K562 (cell line): ENCODE measurements at regions not wholly inside any gene's neighbourhood (a gene's known extent, or its start where the extent isn't known, plus 50 kb on each side); places are given as distances from the start of the nearest gene placed in this dataset.

Source experiments
- ATAC-seq: fragments of 200-7000 bp; cut with Tn5 transposase; 3 replicates; pipeline ENCODE4 v1.9.1; 2020; ENCODE audit warnings: moderate library complexity
- BruUV-seq: library from RNA; stranded (reverse); fragments of 400-500 nt; replicated peaks from 2 replicates; lab custom pipeline; 2021; lab: Mats Ljungman, UMichigan
- CTCF ChIA-PET: fragments of 300-600 bp; formaldehyde crosslinking; extraction: SDS; loops from one replicate; lab custom pipeline; 2021; ENCODE audit warnings: low intra/inter-chr PET ratio; lab: Yijun Ruan, JAX
- POLR2A ChIA-PET: fragments of 300-600, 350-650 bp; sonication (Branson Sonifier 250); formaldehyde crosslinking; extraction: SDS; loops from one replicate; lab custom pipeline; 2021; ENCODE audit warnings: antibody characterized with exemption, inconsistent platforms; lab: Yijun Ruan, JAX
- DNase-seq, 4 experiments: peaks; one replicate each; pipeline versions ENCODE4 v3.0.0 to v3.0.0-alpha.2; 2011 to 2018; ENCODE audit warnings: low spot score in 3 of 4, mixed read lengths in 3 of 4; ENCODE audit errors: extremely low read depth in 1 of 4
- FAIRE-seq: peaks from 2 replicates; lab custom pipeline; 2011; peaks lifted over from hg19 to GRCh38; lab: Jason Lieb, UNC
- H2AFZ ChIP-seq: 2 replicates; pipeline ENCODE4 v1.6.0; 2011; ENCODE audit warnings: low read depth, low read length, control low read depth, inconsistent platforms
- H3K27ac ChIP-seq: fragments of 200-600 bp; 3 replicates; pipeline ENCODE4 v1.8.0; 2011; ENCODE audit warnings: low read depth, mild to moderate bottlenecking, control low read depth, inconsistent platforms, low read length, moderate library complexity, mixed read lengths; ENCODE audit errors: extremely low read depth
- H3K27me3 ChIP-seq, 2 experiments: fragments of 300-600 bp in 1 of 2; 2 replicates in 1 of 2; 3 replicates in 1 of 2; pipeline versions ENCODE4 v1.6.0 to v1.8.0; 2011; ENCODE audit warnings: inconsistent platforms in 2 of 2, low read length in 2 of 2, mild to moderate bottlenecking in 1 of 2, mixed read lengths in 1 of 2, moderate library complexity in 1 of 2; ENCODE audit not compliant: control insufficient read depth in 2 of 2, insufficient read depth in 2 of 2
- H3K36me3 ChIP-seq: fragments of 300-600 bp; 3 replicates; pipeline ENCODE4 v1.8.0; 2011; ENCODE audit warnings: mild to moderate bottlenecking, low read length, inconsistent platforms; ENCODE audit not compliant: control insufficient read depth, insufficient read depth
- H3K4me1 ChIP-seq, 2 experiments: fragments of 200-600 bp in 1 of 2; replicated peaks in 1 of 2; 2 replicates in 1 of 2; 3 replicates in 1 of 2; pipeline versions ENCODE4 v1.5.1 to v1.8.0; 2011; ENCODE audit warnings: inconsistent platforms in 2 of 2, low read length in 2 of 2, mild to moderate bottlenecking in 1 of 2, mixed read lengths in 1 of 2, moderate library complexity in 1 of 2; ENCODE audit not compliant: control insufficient read depth in 2 of 2, insufficient read depth in 2 of 2
- H3K4me2 ChIP-seq: 2 replicates; pipeline ENCODE4 v1.6.1; 2011; ENCODE audit warnings: low read length, control low read depth, inconsistent platforms, mixed read lengths; ENCODE audit not compliant: insufficient read depth
- H3K4me3 ChIP-seq: fragments of 200-600 bp; sonication (generic), shearing (Covaris generic); 2 replicates; pipeline ENCODE4 v1.5.1; 2016; ENCODE audit warnings: control low read depth, inconsistent platforms
- H3K79me2 ChIP-seq: fragments of 200-600 bp; 3 replicates; pipeline ENCODE4 v1.8.0; 2011; ENCODE audit warnings: low read length, inconsistent platforms; ENCODE audit not compliant: control insufficient read depth, insufficient read depth
- H3K9ac ChIP-seq, 2 experiments: 2 replicates each; pipeline versions ENCODE4 v1.6.0 to v1.6.1; 2011; ENCODE audit warnings: low read depth in 2 of 2, low read length in 2 of 2, control low read depth in 1 of 2, inconsistent platforms in 1 of 2, mild to moderate bottlenecking in 1 of 2, mixed read lengths in 1 of 2; ENCODE audit not compliant: insufficient read depth in 1 of 2
- H3K9me1 ChIP-seq: one replicate; pipeline ENCODE4 v1.6.0; 2011; ENCODE audit warnings: inconsistent platforms, mild to moderate bottlenecking, low read length, moderate library complexity; ENCODE audit not compliant: control insufficient read depth, insufficient read depth
- H3K9me3 ChIP-seq: replicated peaks from 2 replicates; pipeline ENCODE4 v1.5.1; 2011; ENCODE audit warnings: low read depth, low read length, inconsistent platforms; ENCODE audit not compliant: control insufficient read depth, insufficient read depth
- H4K20me1 ChIP-seq: replicated peaks from 2 replicates; pipeline ENCODE4 v1.6.1; 2011; ENCODE audit warnings: low read length, inconsistent platforms, mixed read lengths; ENCODE audit not compliant: control insufficient read depth, insufficient read depth
- CC2D1A ChIP-seq: fragments of 450-650 bp; IDR thresholded peaks from 2 replicates; pipeline ENCODE4 v1.6.1; 2017; ENCODE audit warnings: mild to moderate bottlenecking
- CXXC5 ChIP-seq: fragments of 250-450 bp; sonication (Bioruptor Pico); IDR thresholded peaks from 2 replicates; pipeline ENCODE4 v1.8.0; 2022; ENCODE audit warnings: inconsistent platforms, mild to moderate bottlenecking, moderate library complexity
- ZFX ChIP-seq: sonication (generic); formaldehyde crosslinking; IDR thresholded peaks from 2 replicates; pipeline ENCODE4 v1.8.0; 2022; ENCODE audit warnings: mild to moderate bottlenecking, missing genetic modification reagents, moderate library complexity
- ZNF408 ChIP-seq: fragments of 250-450 bp; sonication (Bioruptor Pico); IDR thresholded peaks from 2 replicates; pipeline ENCODE4 v1.4.0; 2020; ENCODE audit warnings: low read depth, mild to moderate bottlenecking, moderate library complexity
- ZNF445 ChIP-seq: fragments of 250-450 bp; sonication (Bioruptor Pico); IDR thresholded peaks from 2 replicates; pipeline ENCODE4 v1.4.0; 2020; ENCODE audit warnings: low read depth, mild to moderate bottlenecking, moderate library complexity
- WGBS: fragments of 100-300 bp; shearing (Covaris generic); methylation state at CpG from one replicate; pipeline ENCODE4 v1.1.6; 2016; ENCODE audit warnings: low coverage, mixed read lengths; ENCODE audit not compliant: insufficient coverage; ENCODE audit errors: missing lambda C conversion rate; 5-methylcytosine and 5-hydroxymethylcytosine counted together
- in situ Hi-C: fragments of 300-500 bp; cut with MboI; formaldehyde crosslinking; loops from 4 replicates; pipeline ENCODE4 v1.15.0; 2018; ENCODE audit warnings: inconsistent platforms, mixed read lengths
- intact Hi-C: fragments of 100-400 bp; cut with micrococcal nuclease; formaldehyde crosslinking; loops from 2 replicates; pipeline ENCODE4 v1.14.2; 2022
- TF ChIP-seq, protein P1 (sequence below): fragments of 250-450 bp; sonication (Bioruptor Pico); IDR thresholded peaks from 2 replicates; pipeline ENCODE4 v1.9.0; 2021; ENCODE audit warnings: mild to moderate bottlenecking
- TF ChIP-seq, protein P2 (sequence below), 3 experiments: fragments of 200-800 bp in 1 of 3; sonication (Bioruptor generic) in 1 of 3; sonication (generic) in 1 of 3; formaldehyde crosslinking in 1 of 3; IDR thresholded peaks; 2 replicates each; pipeline versions ENCODE4 v1.6.1 to v1.8.0; 2016 to 2022; ENCODE audit warnings: mild to moderate bottlenecking in 2 of 3, missing compliant biosample characterization in 2 of 3, missing genetic modification characterization in 2 of 3, missing genetic modification reagents in 1 of 3

DNA sequence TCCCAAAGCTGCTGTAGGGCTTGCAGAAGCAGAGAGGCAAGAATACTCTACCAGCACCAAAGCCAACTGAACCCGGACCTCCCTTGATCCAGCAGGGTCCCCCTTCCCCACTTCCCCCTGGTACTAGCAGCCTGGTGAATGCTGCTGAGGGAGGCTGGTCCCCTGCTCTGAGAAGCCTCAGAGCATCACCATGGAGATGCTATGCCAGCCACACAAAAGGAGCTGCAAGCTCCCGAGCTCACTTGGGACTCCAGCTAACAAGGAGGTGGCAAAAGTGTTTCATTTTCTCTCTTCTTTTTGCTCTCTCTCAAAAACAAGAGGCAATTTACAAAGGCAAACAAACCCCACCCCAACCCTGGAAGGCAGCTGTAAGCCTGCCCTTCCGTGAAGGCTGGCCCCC is 509.8 kb downstream of the BUD13 start:
- Histone ChIP-seq H3K27ac (no peak overlapping the region), H3K9me1 (no peaks in the 10 kb centered on the region), H3K27me3 (peaks cover 0 to 5% of the 10 kb centered on the region in 2 experiments; a peak in 1 of 5 replicates), H3K9ac (no peak overlapping the region), H3K79me2 (no peaks in the 10 kb centered on the region), H3K4me2 (no peak overlapping the region), H4K20me1 (no peaks in the 10 kb centered on the region; the same call in 1 of the 2 replicates), H3K36me3 (no peaks in the 10 kb centered on the region), H3K4me1 (no peaks in the 10 kb centered on the region), H2AFZ (no peak overlapping the region), H3K9me3 (no peaks in the 10 kb centered on the region), H3K4me3 (no peak overlapping the region)
- POLR2A ChIA-PET = no interaction called here
- 0% methylated on average over 3 of the region's 3 CpGs for WGBS
- DNase-seq (no peak), ATAC-seq (no peak), FAIRE-seq (no peak)
- no TSS peak for BruUV-seq
- in situ Hi-C loops = no loop called here
- CTCF ChIA-PET = no interaction called here
- intact Hi-C loops = no loop called here
- TF ChIP-seq, protein P1, sequence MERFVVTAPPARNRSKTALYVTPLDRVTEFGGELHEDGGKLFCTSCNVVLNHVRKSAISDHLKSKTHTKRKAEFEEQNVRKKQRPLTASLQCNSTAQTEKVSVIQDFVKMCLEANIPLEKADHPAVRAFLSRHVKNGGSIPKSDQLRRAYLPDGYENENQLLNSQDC (CRISPR knock-in tag) = no peak
- TF ChIP-seq CC2D1A (no peak), ZNF408 (no peak), ZNF445 (CRISPR knock-in tag) (no peak), CXXC5 (no peak), ZFX (no peak)
- TF ChIP-seq, protein P2, sequence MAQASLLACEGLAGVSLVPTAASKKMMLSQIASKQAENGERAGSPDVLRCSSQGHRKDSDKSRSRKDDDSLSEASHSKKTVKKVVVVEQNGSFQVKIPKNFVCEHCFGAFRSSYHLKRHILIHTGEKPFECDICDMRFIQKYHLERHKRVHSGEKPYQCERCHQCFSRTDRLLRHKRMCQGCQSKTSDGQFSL (CRISPR knock-in tag; IDR thresholded peaks at IDR 0.05) = no peak
- TF ChIP-seq, protein P2 (tag; IDR thresholded peaks at IDR 0.05) = no peak
